Gastrocnemius medialis (tissue), 4 donors: ENCODE measurements at regions not wholly inside any gene's neighbourhood (a gene's known extent, or its start where the extent isn't known, plus 50 kb on each side); places are given as distances from the start of the nearest gene placed in this dataset.

Source experiments
- POLR2A ChIP-seq, 2 donors: fragments of 450-650 bp; IDR thresholded peaks; one replicate each; pipeline ENCODE4 v1.6.1; 2017; ENCODE audit warnings: antibody characterized with exemption in 2 of 2, mild to moderate bottlenecking in 2 of 2, moderate library complexity in 2 of 2
- TF ChIP-seq, protein P1 (sequence below), 5 experiments: fragments of 450-650 bp in 3 of 5; fragments of 200-600 bp in 2 of 5; sonication (generic) in 2 of 5; IDR thresholded peaks in 4 of 5; conservative IDR thresholded peaks in 1 of 5; 1 replicate in 4 of 5; 2 replicates in 1 of 5; pipeline ENCODE4 v1.5.1; 2016 to 2019; ENCODE audit warnings: antibody characterized with exemption in 5 of 5, mild to moderate bottlenecking in 3 of 5, moderate library complexity in 3 of 5

DNA sequence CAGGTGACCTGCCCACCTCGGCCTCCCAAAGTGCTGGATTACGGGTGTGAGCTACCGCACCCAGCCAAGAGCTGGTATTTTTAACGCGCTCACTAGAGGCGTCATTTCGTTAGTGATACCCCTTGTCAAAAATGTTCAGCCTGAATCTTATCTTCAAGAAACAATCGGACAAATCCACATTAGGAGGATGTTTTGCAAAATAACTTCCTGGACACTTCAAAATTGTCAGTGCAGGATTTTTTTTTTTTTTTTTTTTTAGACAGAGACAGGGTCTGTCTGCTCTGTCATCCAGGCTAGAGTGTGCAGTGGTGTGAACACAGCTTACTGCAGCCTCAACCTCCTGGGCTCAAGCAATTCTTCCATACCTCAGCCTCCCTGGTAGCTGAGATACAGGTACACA is 63.0 kb downstream of the RMI2 start:
- no peak for TF ChIP-seq POLR2A (IDR thresholded peaks at IDR 0.05)
- TF ChIP-seq, protein P1, sequence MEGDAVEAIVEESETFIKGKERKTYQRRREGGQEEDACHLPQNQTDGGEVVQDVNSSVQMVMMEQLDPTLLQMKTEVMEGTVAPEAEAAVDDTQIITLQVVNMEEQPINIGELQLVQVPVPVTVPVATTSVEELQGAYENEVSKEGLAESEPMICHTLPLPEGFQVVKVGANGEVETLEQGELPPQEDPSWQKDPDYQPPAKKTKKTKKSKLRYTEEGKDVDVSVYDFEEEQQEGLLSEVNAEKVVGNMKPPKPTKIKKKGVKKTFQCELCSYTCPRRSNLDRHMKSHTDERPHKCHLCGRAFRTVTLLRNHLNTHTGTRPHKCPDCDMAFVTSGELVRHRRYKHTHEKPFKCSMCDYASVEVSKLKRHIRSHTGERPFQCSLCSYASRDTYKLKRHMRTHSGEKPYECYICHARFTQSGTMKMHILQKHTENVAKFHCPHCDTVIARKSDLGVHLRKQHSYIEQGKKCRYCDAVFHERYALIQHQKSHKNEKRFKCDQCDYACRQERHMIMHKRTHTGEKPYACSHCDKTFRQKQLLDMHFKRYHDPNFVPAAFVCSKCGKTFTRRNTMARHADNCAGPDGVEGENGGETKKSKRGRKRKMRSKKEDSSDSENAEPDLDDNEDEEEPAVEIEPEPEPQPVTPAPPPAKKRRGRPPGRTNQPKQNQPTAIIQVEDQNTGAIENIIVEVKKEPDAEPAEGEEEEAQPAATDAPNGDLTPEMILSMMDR (IDR thresholded peaks at IDR 0.05 in 4 of 5, conservative IDR thresholded peaks at IDR 0.05 in 1 of 5) = no peak
